ENCODE measurements at regions not wholly inside any gene's neighbourhood (a gene's known extent, or its start where the extent isn't known, plus 50 kb on each side); places are given as distances from the start of the nearest gene placed in this dataset.

DNA sequence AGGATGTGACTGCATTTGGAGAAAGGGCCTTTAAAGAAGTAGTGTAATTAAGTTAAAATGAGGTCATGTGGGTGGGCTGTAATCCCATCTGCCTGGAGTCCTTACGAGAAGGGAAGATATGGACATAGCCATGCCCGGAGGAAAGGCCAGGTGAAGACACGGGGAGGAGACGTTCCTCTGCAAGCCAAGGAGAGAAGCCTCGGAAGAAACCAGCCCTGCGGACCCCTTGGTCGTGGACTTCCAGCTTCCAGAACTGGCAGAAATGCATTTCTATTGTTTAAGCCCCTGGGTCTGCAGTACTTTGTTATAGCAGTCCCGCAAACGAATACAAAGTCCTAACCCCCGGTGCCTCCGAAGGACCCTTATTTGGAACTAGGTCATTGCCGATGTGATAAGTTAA lies 87.6 kb upstream of the TAF1B start:
- intact Hi-C loops (cut with DNase I; ENCODE audit: low total_unique reads) = no loop called here
- TF ChIP-seq, protein P1, sequence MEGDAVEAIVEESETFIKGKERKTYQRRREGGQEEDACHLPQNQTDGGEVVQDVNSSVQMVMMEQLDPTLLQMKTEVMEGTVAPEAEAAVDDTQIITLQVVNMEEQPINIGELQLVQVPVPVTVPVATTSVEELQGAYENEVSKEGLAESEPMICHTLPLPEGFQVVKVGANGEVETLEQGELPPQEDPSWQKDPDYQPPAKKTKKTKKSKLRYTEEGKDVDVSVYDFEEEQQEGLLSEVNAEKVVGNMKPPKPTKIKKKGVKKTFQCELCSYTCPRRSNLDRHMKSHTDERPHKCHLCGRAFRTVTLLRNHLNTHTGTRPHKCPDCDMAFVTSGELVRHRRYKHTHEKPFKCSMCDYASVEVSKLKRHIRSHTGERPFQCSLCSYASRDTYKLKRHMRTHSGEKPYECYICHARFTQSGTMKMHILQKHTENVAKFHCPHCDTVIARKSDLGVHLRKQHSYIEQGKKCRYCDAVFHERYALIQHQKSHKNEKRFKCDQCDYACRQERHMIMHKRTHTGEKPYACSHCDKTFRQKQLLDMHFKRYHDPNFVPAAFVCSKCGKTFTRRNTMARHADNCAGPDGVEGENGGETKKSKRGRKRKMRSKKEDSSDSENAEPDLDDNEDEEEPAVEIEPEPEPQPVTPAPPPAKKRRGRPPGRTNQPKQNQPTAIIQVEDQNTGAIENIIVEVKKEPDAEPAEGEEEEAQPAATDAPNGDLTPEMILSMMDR (IDR thresholded peaks at IDR 0.05) = no peak
- TF ChIP-seq POLR2A (IDR thresholded peaks at IDR 0.05) = no peak
- TF ChIP-seq EP300 (IDR thresholded peaks at IDR 0.05; ENCODE audit: low read depth) = no peak
- Histone ChIP-seq H3K27me3 (peaks cover 3% of the 10 kb centered on the region), H3K4me1 (peaks cover 3 to 34% (median 25%) of the 10 kb centered on the region in 4 donors), H3K4me3 (no peak overlapping the region), H3K27ac (no peak overlapping the region), H3K36me3 (no peaks in the 10 kb centered on the region), H3K9me3 (no peaks in the 10 kb centered on the region)
- in situ Hi-C loops (cut with MboI; ENCODE audit: low pct_ligation_motif_present in 1 of 4, low pct_unique_long_range_greater_than_20kb in 1 of 4, low sequenced_read_pairs in 3 of 4) = no loop called here
- DNase-seq = no peak
- 94% methylated on average over 2 to 12 of the region's 12 CpGs for WGBS, 2 donors (ENCODE audit: low coverage in 1 of 2)

DNA sequence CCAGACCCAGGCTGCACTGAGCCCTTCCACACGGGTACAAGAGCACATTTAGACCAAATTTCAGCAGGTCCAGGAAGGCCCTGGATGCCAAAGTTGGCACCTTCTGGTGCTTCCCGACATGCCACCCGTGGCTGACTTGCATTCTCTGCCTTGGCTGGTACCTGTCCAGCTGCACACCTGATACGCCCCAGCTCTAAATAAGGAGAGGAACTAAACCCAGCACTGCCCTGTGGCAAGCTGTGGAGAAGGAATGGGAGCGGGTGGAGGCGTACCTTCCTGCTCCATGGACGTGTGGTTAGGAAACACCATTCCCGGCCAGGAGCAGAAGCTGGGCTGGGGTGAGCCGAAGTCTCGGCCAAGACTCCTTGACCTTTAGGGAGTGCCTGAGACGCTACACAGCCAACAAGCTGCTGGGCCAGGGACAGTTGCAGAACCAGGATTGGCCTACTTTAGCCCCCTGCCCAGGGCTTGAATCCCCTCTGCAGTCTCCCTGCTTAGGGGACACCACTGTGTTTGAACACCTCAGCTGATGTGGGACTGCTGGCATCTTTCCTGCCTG lies 86.5 kb upstream of the TAF1B start:
- in situ Hi-C loops (cut with MboI; ENCODE audit: low pct_ligation_motif_present in 1 of 4, low pct_unique_long_range_greater_than_20kb in 1 of 4, low sequenced_read_pairs in 3 of 4) = no loop called here

DNA sequence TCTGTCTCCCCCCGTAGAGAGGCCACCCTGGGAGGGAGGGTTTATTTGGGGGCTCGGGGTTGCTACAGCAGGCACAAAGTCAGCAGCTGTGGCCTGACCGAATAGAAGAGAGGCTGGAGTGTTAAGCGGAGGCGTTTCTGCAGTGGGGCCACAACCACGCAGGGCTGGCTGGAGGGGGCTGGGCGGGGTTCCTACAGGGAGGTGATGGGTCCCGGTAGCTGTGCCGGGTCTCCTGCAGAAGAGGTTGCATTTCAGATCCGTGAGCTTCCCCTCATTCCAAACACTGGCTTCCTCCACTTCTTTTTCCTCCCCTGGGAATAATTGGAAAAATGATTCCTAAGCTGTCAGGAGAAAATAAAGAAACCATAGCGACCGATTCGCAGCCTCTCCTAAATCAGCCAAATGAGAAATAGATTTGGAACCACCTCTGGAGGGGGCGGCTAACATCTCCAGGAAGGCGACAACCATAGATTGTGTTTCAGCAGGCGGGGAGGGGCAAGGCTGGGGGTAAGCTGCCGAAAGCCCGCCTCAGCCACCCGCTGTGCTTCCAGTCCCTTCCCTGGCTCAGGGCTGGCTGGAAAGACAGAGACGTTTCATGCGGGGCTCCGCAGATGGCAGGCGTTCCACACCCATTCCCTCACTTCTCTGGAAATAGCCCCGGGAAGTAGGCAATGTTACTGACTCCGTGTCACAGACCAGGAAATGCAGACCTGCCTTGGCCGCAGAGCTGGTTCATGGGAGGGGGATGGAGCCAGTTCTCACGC lies 85.6 kb upstream of the TAF1B start:
- in situ Hi-C loops (cut with MboI; ENCODE audit: low pct_ligation_motif_present in 1 of 4, low pct_unique_long_range_greater_than_20kb in 1 of 4, low sequenced_read_pairs in 3 of 4) = no loop called here
- Histone ChIP-seq H3K36me3 (no peaks in the 10 kb centered on the region), H3K4me3 (peak overlapping the region in 2 of 4 donors; percentile 7 to 18), H3K27me3 (peaks cover 3% of the 10 kb centered on the region), H3K9me3 (no peaks in the 10 kb centered on the region), H3K4me1 (peaks cover 3 to 30% (median 22%) of the 10 kb centered on the region in 4 donors), H3K27ac (no peak overlapping the region)
- WGBS, 2 donors (ENCODE audit: low coverage in 1 of 2) = 20 to 45% methylated on average over 2 to 27 of the region's 27 CpGs
- intact Hi-C loops (cut with DNase I; ENCODE audit: low total_unique reads) = no loop called here
- no peak for DNase-seq
- TF ChIP-seq EP300 (IDR thresholded peaks at IDR 0.05; ENCODE audit: low read depth) = no peak
- no peak for TF ChIP-seq POLR2AphosphoS5 (IDR thresholded peaks at IDR 0.05)
- TF ChIP-seq, protein P1 (IDR thresholded peaks at IDR 0.05) = no peak
- TF ChIP-seq POLR2A (IDR thresholded peaks at IDR 0.05) = no peak

More for the DNA sequence above, 86.5 kb upstream of the TAF1B start:
- 84% methylated on average over 11 of the region's 11 CpGs; no CpG with 5 or more reads in 1 of the 2 donors for WGBS, 2 donors (ENCODE audit: low coverage in 1 of 2)
- Histone ChIP-seq H3K27ac (no peak overlapping the region), H3K36me3 (no peaks in the 10 kb centered on the region), H3K9me3 (no peaks in the 10 kb centered on the region), H3K4me3 (no peak overlapping the region), H3K27me3 (peaks cover 3% of the 10 kb centered on the region), H3K4me1 (peaks cover 3 to 34% (median 25%) of the 10 kb centered on the region in 4 donors)
- DNase-seq = no peak
- intact Hi-C loops (cut with DNase I; ENCODE audit: low total_unique reads) = no loop called here
- no peak for TF ChIP-seq POLR2A (IDR thresholded peaks at IDR 0.05)
- no peak for TF ChIP-seq POLR2AphosphoS5 (IDR thresholded peaks at IDR 0.05)
- TF ChIP-seq, protein P1 (IDR thresholded peaks at IDR 0.05) = no peak
- no peak for TF ChIP-seq EP300 (IDR thresholded peaks at IDR 0.05; ENCODE audit: low read depth)

DNA sequence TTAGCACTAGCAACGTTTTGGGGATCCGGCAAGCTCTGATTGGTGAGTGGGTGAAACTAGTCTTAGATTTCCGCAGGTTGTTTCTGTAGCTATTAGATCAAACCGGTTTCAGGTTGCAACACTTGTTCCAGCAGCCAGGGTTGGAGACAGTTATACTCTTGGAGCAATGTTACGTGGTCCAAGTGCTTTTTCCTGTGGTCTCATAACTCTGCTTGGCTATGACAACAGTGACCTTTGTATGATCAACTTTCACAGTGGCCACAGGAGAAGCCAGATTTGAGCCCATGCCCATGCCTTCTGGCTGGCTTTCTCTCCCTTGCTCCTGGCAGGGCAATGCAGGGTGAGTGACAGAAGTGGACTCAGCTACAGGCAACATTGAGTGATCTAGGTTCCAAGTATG lies 84.5 kb upstream of the TAF1B start:
- WGBS, 2 donors (ENCODE audit: low coverage in 1 of 2) = 84% methylated on average over 5 of the region's 5 CpGs; no CpG with 5 or more reads in 1 of the 2 donors
- Histone ChIP-seq H3K27ac (no peak overlapping the region), H3K27me3 (peaks cover 3% of the 10 kb centered on the region), H3K36me3 (no peaks in the 10 kb centered on the region), H3K9me3 (no peaks in the 10 kb centered on the region), H3K4me3 (no peak overlapping the region), H3K4me1 (peaks cover 0 to 20% (median 12%) of the 10 kb centered on the region in 4 donors)
- DNase-seq = no peak
- TF ChIP-seq POLR2A (IDR thresholded peaks at IDR 0.05) (no peak), POLR2AphosphoS5 (IDR thresholded peaks at IDR 0.05) (no peak), EP300 (IDR thresholded peaks at IDR 0.05; ENCODE audit: low read depth) (no peak)
- TF ChIP-seq, protein P1 (IDR thresholded peaks at IDR 0.05) = no peak
- in situ Hi-C loops (cut with MboI; ENCODE audit: low pct_ligation_motif_present in 1 of 4, low pct_unique_long_range_greater_than_20kb in 1 of 4, low sequenced_read_pairs in 3 of 4) = no loop called here
- intact Hi-C loops (cut with DNase I; ENCODE audit: low total_unique reads) = no loop called here
